GM13977 (cell line): ENCODE measurements at regions not wholly inside any gene's neighbourhood (a gene's known extent, or its start where the extent isn't known, plus 50 kb on each side); places are given as distances from the start of the nearest gene placed in this dataset.

Source experiments
- DNase-seq: peaks from one replicate; pipeline ENCODE4 v3.0.0; 2012; ENCODE audit warnings: low spot score
- CTCF ChIP-seq: IDR thresholded peaks from 2 replicates; pipeline ENCODE4 v1.5.1; 2012; ENCODE audit warnings: mild to moderate bottlenecking, control low read depth; ENCODE audit not compliant: insufficient read depth; ENCODE audit errors: extremely low read depth, missing control alignments
- in situ Hi-C: fragments of 300-500 bp; cut with MboI; formaldehyde crosslinking; loops from one replicate; pipeline ENCODE4 v1.12.0; 2022; ENCODE audit warnings: low sequenced_read_pairs, low pct_unique_long_range_greater_than_20kb, mixed read lengths, inconsistent platforms; ENCODE audit not compliant: unreplicated experiment

- DNase-seq = no peak
- in situ Hi-C loops = no loop called here
- TF ChIP-seq CTCF = no peak
These were observed 749.3 kb upstream of the CADM2 start for GRCh38 chr3:84209474-84209873.

- DNase-seq = no peak
- no peak for TF ChIP-seq CTCF
- in situ Hi-C loops = no loop called here
These were observed 735.3 kb upstream of the CADM2 start for GRCh38 chr3:84223512-84223911.

GRCh38 chr3:84224262-84224661, 734.5 kb upstream of the CADM2 start:
- in situ Hi-C loops = no loop called here
- no peak for TF ChIP-seq CTCF
- DNase-seq = no peak

- DNase-seq = no peak
- in situ Hi-C loops = no loop called here
- no peak for TF ChIP-seq CTCF
These were observed 722.5 kb upstream of the CADM2 start for GRCh38 chr3:84236261-84236660.

GRCh38 chr3:84245789-84246188, 713.0 kb upstream of the CADM2 start:
- no peak for TF ChIP-seq CTCF
- in situ Hi-C loops = no loop called here
- DNase-seq = no peak

- DNase-seq = no peak
These were observed 698.2 kb upstream of the CADM2 start for GRCh38 chr3:84260596-84260995.

More at GRCh38 chr3:84260596-84260995, 698.2 kb upstream of the CADM2 start:
- in situ Hi-C loops = no loop called here
- TF ChIP-seq CTCF = no peak
